ENCODE measurements at regions not wholly inside any gene's neighbourhood (a gene's known extent, or its start where the extent isn't known, plus 50 kb on each side); places are given as distances from the start of the nearest gene placed in this dataset.

DNA sequence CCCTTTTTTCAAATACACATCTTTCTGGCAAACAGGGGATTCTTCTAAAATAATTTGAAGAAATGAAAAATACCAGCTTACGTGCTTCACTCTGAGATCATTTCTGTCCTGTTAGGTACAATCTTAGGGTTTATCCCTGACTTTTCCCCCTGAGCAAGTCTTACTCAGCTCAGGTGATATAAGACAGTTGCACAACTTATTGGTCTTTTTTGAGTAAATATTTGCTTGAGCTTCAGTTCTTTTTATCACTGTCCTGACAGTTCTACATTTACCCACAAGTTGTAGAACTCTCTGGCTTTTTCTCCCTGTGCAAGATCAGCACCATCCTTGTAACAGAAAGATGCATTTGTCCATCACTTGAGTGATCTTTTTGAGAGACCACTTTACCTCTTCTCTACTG lies 84.9 kb downstream of the MID1IP1 start:
- Histone ChIP-seq H3K9me3 (replicated peaks; ENCODE audit: control insufficient read depth, insufficient read depth, low read depth, low read length) (no peaks in the 10 kb centered on the region), H3K9ac (ENCODE audit: insufficient read depth in 1 of 2, low read depth in 2 of 2, low read length in 2 of 2) (no peak overlapping the region), H3K4me2 (ENCODE audit: insufficient read depth, low read length) (no peak overlapping the region), H3K4me1 (replicated peaks in 1 of 2; ENCODE audit: control insufficient read depth in 2 of 2, insufficient read depth in 2 of 2, low read length in 2 of 2) (peaks cover 0 to 5% of the 10 kb centered on the region in 2 experiments; a peak in 3 of 5 replicates), H3K36me3 (ENCODE audit: control insufficient read depth, insufficient read depth, low read length) (no peaks in the 10 kb centered on the region), H3K79me2 (ENCODE audit: control insufficient read depth, insufficient read depth, low read length) (no peaks in the 10 kb centered on the region), H3K4me3 (no peak overlapping the region), H3K27ac (ENCODE audit: extremely low read depth, low read depth, low read length) (no peak overlapping the region), H3K9me1 (ENCODE audit: control insufficient read depth, insufficient read depth, low read length) (no peaks in the 10 kb centered on the region), H2AFZ (ENCODE audit: low read depth, low read length) (no peak overlapping the region), H3K27me3 (ENCODE audit: control insufficient read depth in 2 of 2, insufficient read depth in 2 of 2, low read length in 2 of 2) (no peaks in the 10 kb centered on the region), H4K20me1 (replicated peaks; ENCODE audit: control insufficient read depth, insufficient read depth, low read length) (no peaks in the 10 kb centered on the region)
- POLR2A ChIA-PET = interaction anchor here (0.5 kb wide), 1 partner anchor 17 kb away, joined by 3 read pairs; no protein-coding TSS in a partner anchor
- BruUV-seq (replicated peaks) = no TSS peak
- ATAC-seq = no peak
- CTCF ChIA-PET (ENCODE audit: low intra/inter-chr PET ratio) = no interaction called here
- intact Hi-C loops (cut with micrococcal nuclease) (no loop called here), in situ Hi-C loops (cut with MboI) (no loop called here)
- 50% methylated on average over 1 of the region's 1 CpG for WGBS (ENCODE audit: insufficient coverage, low coverage, missing lambda C conversion rate)
- DNase-seq (ENCODE audit: extremely low read depth in 1 of 4, low spot score in 3 of 4) = no peak
- FAIRE-seq = no peak
- TF ChIP-seq IFI16 (CRISPR knock-in tag; IDR thresholded peaks at IDR 0.05) (no peak), SMAD4 (CRISPR knock-in tag; conservative IDR thresholded peaks at IDR 0.05) (no peak), ZBED1 (IDR thresholded peaks at IDR 0.05) (no peak), GTF2E2 (tag; IDR thresholded peaks at IDR 0.05) (no peak), ZNF695 (CRISPR knock-in tag; IDR thresholded peaks at IDR 0.05) (no peak), ATF1 (CRISPR knock-in tag; IDR thresholded peaks at IDR 0.05) (no peak), ATF1 (tag; IDR thresholded peaks at IDR 0.05) (no peak), NR4A1 (CRISPR knock-in tag; IDR thresholded peaks at IDR 0.05) (no peak), NR4A1 (tag; IDR thresholded peaks at IDR 0.05) (no peak), EGR1 (conservative IDR thresholded peaks at IDR 0.05) (no peak), HDAC8 (tag; IDR thresholded peaks at IDR 0.05) (no peak), BRF1 (IDR thresholded peaks at IDR 0.05; ENCODE audit: borderline replicate concordance, extremely low read depth, insufficient read length) (no peak)
- TF ChIP-seq, protein P1, sequence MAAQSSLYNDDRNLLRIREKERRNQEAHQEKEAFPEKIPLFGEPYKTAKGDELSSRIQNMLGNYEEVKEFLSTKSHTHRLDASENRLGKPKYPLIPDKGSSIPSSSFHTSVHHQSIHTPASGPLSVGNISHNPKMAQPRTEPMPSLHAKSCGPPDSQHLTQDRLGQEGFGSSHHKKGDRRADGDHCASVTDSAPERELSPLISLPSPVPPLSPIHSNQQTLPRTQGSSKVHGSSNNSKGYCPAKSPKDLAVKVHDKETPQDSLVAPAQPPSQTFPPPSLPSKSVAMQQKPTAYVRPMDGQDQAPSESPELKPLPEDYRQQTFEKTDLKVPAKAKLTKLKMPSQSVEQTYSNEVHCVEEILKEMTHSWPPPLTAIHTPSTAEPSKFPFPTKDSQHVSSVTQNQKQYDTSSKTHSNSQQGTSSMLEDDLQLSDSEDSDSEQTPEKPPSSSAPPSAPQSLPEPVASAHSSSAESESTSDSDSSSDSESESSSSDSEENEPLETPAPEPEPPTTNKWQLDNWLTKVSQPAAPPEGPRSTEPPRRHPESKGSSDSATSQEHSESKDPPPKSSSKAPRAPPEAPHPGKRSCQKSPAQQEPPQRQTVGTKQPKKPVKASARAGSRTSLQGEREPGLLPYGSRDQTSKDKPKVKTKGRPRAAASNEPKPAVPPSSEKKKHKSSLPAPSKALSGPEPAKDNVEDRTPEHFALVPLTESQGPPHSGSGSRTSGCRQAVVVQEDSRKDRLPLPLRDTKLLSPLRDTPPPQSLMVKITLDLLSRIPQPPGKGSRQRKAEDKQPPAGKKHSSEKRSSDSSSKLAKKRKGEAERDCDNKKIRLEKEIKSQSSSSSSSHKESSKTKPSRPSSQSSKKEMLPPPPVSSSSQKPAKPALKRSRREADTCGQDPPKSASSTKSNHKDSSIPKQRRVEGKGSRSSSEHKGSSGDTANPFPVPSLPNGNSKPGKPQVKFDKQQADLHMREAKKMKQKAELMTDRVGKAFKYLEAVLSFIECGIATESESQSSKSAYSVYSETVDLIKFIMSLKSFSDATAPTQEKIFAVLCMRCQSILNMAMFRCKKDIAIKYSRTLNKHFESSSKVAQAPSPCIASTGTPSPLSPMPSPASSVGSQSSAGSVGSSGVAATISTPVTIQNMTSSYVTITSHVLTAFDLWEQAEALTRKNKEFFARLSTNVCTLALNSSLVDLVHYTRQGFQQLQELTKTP (IDR thresholded peaks at IDR 0.05; ENCODE audit: low read depth in 1 of 2, partially characterized antibody in 2 of 2) = no peak
- TF ChIP-seq, protein P2, sequence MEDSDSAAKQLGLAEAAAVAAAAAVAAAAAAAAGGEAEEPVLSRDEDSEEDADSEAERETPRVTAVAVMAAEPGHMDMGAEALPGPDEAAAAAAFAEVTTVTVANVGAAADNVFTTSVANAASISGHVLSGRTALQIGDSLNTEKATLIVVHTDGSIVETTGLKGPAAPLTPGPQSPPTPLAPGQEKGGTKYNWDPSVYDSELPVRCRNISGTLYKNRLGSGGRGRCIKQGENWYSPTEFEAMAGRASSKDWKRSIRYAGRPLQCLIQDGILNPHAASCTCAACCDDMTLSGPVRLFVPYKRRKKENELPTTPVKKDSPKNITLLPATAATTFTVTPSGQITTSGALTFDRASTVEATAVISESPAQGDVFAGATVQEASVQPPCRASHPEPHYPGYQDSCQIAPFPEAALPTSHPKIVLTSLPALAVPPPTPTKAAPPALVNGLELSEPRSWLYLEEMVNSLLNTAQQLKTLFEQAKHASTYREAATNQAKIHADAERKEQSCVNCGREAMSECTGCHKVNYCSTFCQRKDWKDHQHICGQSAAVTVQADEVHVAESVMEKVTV (CRISPR knock-in tag; IDR thresholded peaks at IDR 0.05) = no peak
- TF ChIP-seq, protein P3, sequence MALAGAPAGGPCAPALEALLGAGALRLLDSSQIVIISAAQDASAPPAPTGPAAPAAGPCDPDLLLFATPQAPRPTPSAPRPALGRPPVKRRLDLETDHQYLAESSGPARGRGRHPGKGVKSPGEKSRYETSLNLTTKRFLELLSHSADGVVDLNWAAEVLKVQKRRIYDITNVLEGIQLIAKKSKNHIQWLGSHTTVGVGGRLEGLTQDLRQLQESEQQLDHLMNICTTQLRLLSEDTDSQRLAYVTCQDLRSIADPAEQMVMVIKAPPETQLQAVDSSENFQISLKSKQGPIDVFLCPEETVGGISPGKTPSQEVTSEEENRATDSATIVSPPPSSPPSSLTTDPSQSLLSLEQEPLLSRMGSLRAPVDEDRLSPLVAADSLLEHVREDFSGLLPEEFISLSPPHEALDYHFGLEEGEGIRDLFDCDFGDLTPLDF (CRISPR knock-in tag; IDR thresholded peaks at IDR 0.05) = no peak
- TF ChIP-seq, protein P4, sequence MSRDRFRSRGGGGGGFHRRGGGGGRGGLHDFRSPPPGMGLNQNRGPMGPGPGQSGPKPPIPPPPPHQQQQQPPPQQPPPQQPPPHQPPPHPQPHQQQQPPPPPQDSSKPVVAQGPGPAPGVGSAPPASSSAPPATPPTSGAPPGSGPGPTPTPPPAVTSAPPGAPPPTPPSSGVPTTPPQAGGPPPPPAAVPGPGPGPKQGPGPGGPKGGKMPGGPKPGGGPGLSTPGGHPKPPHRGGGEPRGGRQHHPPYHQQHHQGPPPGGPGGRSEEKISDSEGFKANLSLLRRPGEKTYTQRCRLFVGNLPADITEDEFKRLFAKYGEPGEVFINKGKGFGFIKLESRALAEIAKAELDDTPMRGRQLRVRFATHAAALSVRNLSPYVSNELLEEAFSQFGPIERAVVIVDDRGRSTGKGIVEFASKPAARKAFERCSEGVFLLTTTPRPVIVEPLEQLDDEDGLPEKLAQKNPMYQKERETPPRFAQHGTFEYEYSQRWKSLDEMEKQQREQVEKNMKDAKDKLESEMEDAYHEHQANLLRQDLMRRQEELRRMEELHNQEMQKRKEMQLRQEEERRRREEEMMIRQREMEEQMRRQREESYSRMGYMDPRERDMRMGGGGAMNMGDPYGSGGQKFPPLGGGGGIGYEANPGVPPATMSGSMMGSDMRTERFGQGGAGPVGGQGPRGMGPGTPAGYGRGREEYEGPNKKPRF (IDR thresholded peaks at IDR 0.05; ENCODE audit: low read depth, low read length) = no peak
